Stimulated activated CD8-positive, alpha-beta memory T cell treated with anti-CD3 and anti-CD28 coated beads, Interleukin-15, amount 100 ng/mL, for 24 hours (primary cell): ENCODE measurements at regions not wholly inside any gene's neighbourhood (a gene's known extent, or its start where the extent isn't known, plus 50 kb on each side); places are given as distances from the start of the nearest gene placed in this dataset.

ENCODE experiments used
- DNase-seq: peaks from one replicate; pipeline ENCODE4 v3.0.0-alpha.2; 2020; ENCODE audit warnings: low read depth

DNA sequence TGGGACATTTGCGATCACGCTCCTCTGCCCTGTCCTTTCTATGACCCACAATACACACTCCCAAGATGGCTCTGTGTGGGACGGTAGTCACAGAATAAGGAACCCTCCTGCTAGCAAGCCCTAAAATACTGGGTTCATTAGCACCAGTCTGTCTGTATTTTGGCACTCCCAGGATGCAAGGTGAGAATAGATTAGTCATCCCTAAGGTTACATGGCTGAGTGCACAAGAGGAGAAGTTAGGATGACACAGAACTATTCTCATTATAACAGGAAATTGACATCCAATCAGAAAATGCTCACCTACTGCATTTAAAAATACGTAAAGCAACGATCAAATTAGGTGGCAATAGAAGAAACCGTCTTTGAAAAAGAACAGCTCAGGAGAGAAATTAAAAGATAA is 590.2 kb downstream of the EPHA4 start:
- DNase-seq: no peak

- DNase-seq: no peak
These were observed 586.5 kb downstream of the EPHA4 start for GRCh38 chr2:220985561-220985960.

DNA sequence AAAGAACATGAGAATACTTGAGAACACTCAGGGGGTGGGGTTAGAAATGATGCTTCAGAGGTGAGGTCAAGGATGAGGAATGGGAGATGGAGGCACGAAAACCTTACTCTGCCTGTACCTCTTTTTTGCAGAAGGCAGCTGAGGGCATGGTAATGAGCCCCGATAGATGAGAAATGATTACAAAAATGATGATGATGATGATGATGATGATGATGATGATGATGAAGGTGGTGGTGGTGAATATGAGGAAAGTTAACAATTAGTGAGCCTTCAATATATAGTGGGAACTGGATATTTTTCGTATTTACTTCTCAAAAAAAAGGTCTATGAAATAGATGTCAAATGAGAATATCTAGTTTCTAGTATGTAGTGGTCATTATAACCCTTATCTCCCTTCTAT is 584.3 kb downstream of the EPHA4 start:
- DNase-seq: no peak

DNA sequence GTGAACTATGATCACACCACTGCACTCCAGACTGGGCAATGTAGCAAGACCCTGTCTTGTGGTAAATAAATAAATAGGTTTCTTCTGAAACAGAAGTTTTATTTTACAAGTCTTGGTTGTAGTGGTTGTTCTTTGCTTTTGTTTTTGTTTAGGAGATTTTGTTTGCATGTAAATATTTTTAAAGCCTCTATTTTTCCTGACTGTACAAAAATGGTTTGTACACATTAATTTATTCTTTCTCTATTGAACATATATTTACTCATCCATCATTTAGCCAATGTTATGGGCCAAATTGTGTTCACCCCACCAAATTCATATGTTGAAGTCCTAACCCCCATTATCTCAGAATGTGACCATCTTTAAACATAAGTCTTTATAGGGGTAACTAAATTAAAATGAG is 580.1 kb downstream of the EPHA4 start:
- no peak for DNase-seq

GRCh38 chr2:220994846-220995245 is 577.3 kb downstream of the EPHA4 start:
- no peak for DNase-seq

DNA sequence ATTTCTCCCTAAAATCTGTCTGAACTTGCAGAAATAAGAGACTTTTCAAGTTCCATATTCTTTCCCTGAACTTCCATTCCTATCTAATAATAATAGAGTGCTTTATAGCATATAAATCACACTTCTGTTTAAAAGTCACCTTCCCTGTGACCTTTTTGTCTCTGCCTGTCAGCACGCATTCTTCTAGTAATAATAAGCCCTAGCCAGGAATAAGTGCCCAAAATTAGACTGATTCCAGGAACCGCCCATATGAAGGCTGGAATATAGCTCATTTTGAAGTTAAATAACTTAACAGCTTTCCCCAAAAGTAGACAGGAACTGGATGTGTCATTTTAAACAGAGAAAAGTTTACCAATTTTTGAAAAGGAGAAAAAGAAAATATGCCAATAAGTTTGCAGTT is 576.5 kb downstream of the EPHA4 start:
- no peak for DNase-seq

DNA sequence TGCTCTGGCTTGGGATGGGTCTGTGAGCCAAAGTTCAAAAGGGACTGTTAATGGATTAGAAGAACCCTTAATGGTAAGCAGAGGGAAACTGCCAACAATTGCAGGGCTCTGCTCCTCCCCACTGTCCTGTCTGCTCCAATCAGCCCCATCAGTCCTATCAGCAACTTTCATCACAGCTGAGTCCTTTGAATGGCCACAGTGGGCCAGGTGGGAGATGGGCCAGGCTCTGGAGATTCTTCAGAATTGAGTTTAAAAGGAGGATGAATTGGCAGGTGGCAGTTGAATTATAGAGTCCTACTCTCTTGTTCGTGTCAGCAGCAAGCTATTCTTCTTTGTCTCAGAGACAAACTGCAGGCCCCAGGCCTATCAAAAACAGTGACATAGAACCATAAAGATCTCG is 573.9 kb downstream of the EPHA4 start:
- DNase-seq: no peak

DNA sequence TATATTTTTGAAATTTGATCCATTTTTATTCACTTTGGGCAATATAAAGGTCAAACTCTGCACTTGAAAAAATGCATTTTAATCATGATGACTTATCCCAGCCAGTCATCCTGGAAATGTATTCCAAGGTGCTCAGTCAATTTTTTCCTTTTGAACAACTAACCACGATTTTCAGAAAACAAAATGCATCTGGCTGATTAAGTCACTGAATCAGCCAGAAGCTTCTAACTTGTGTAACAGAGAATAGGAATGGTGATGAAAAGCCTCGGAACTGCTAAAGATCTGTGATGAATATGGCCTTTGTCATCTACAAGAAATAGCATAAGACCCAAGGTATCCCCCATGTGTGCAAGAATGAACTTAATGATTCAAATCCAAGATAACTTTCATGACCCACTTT is 572.7 kb downstream of the EPHA4 start:
- DNase-seq: no peak

DNA sequence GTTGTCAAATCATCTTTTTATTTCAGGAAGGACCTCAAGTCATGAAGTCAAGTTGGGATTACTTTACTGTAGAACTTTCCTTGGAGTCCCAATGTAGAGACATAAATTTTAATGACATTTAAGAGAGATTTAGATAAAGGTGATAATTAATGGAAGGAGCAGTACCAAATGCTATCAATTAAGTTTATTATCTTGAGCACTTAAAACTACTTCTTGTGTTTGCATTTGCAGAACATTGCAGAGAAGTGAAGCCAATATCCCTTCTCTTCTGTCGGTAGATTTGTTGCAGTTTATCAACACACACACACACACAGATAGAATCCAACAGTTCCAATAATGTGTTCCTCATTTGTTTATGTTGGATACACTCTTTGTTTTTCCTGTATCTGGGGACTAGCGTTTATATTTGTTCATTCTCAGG is 570.7 kb downstream of the EPHA4 start:
- no peak for DNase-seq

DNA sequence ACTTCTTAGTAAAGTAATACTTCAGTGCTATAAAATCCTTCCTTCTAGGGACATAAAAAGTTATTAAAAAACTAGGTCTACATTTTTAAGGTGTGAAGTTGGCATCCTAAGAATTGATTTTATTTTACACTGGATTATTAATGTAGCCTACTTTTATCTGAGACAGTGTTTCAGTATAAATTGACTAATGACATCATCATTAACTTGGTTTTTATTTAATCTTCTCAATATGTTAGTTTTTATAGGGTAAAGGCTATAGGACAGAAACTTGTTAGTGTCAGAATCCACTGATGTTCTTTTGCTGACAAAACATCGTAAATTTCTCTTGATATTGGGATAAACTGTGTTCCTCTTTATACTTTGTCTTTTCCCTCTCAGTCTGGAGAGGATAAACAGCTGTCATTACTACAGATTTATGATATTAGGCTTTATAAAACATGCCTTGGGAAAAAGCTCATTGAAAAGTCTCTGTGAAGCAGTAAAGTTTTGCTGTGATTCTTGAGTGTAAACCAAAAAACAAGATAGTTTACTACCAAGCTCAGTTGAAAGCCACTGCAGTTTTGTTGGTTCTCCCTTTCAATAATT is 569.9 kb downstream of the EPHA4 start:
- no peak for DNase-seq

DNA sequence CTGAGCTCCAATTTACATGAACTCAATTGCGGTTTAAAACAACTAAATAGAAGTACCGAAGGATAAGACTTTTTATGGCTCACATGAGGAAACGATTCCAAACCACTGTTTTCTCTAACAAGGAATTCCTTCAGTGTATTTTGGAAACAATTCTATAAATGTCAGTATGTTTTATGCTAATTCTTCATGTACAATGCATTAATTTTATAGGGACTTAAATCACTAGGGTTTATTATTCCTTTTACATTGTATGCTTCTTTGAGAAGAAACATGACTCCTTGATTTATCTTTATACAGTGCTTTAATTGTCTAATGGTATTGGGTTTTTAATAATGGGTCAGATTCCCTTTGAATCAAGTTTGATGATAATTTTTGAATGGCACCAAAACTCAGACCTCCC is 566.8 kb downstream of the EPHA4 start:
- DNase-seq: no peak

GRCh38 chr2:221006084-221006483 is 566.0 kb downstream of the EPHA4 start:
- DNase-seq: no peak

DNA sequence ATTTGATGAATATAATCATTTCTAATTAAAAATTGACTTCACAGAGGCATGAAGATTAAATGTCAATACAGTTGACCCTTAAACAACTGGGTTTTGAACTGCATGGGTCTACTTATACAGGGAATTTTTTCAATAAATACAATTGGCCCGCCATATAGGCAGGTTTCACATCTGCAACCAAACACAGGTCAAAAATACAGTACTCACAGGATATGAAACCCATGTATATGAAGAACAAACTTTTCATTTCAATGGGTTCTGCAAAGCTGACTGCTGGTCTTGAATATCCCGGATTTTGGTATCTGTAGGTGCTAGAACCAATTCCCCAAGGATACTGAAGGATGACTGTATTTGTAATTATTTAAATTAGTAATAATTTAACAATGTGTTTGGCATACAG is 555.6 kb downstream of the EPHA4 start:
- DNase-seq: no peak

DNA sequence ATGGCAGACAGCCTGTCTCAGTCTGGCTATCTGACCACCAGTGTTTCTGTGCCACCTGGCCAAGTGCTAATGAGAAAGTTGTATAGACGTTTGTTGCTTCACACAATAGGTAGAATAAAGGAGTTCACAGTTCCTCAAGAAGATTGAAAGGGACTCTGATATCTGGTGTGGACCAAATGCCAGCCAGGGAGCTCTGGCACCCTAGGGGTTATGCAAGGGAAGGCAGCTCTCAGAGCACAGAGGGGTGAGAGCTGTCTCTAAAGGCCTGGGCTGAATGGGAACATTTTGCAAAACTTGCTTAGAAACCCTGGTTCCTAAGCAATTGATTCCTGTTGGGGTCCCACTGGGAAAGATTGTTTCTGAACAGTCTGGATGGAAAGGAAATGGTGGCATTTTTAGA is 553.8 kb downstream of the EPHA4 start:
- DNase-seq: no peak

DNA sequence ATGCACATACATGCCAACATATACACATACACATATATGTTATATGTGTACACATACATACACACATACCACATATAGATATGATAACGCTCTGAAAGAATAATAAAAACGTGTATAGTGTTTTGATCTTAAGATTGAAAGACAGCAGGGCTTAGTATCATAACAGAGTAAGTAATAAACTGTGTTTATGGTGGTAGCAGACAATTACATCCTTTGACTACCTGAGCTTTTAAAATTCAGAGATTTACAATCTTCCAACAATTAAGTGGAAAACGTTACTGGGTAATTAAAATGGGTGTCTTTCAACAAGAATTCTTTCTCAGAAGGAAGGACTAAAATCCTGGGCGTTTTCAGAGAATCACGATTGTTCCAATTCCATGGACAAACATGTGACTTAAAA is 552.4 kb downstream of the EPHA4 start:
- DNase-seq: no peak

DNA sequence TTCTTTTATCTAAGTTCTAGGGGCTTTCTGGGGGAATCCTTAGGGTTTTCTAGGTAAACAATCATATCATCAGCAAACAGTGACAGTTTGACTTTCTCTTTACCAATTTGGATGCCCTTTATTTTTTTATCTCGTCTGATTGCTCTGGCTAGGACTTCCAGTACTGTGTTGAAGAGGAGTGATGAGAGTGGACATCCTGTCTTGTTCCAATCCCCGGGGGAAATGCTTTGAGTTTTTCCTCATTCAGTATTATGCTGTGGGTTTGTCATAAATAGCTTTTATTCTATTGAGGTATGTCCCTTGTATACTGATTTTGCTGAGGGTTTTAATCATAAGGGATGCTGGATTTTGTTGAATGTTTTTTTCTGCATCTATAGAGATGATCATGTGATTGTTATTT is 549.5 kb downstream of the EPHA4 start:
- no peak for DNase-seq

DNA sequence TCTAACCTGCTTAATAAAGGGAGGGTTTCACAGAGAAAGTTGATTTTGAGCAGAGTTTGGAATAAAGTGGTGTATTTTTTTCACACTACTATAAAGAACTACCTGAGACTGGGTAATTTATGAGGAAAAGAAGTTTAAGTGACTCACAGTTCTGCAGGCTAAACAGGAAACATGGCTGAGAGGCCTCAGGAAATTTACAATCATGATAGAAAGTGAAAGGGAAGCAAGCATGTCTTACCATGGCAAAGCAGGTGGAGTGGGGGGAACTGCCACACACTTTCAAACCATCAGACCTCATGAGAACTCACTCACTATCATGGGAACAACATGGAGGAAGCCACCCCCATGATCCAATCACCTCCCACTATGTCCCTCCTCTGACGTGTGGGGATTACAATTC is 546.7 kb downstream of the EPHA4 start:
- no peak for DNase-seq

DNA sequence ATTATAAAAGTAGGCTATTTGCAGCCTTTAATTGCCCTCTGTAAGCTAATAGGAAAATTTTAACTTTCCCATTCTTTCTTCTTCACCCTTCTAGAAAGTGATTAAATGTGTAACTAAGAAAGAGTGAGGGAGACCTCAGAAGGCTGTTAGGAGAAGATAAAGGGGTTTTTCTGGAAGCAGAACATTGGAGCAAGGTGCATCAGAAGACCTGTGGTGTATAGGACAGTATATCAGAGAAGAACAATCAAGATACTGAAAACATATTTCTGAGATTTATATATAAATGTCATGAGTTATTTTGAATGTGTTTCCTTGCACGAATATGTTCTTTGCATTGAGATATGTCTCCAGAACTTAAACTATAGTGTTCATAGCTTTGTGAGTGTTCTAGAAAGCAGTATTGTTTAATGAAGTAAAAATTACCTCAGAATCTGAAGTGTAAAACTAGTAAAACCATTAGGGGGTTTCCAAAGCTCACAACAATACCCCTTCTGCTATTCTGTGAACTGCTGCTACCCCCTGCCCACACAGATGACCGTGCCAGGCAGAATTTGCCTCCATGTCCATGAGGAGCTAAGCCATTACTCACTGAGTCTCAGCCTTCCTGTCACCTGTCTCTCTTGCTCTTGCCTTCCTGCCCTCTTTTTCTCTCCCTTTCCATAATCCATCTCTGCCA is 537.9 kb downstream of the EPHA4 start:
- DNase-seq: no peak

GRCh38 chr2:221034973-221035372 is 537.1 kb downstream of the EPHA4 start:
- no peak for DNase-seq

DNA sequence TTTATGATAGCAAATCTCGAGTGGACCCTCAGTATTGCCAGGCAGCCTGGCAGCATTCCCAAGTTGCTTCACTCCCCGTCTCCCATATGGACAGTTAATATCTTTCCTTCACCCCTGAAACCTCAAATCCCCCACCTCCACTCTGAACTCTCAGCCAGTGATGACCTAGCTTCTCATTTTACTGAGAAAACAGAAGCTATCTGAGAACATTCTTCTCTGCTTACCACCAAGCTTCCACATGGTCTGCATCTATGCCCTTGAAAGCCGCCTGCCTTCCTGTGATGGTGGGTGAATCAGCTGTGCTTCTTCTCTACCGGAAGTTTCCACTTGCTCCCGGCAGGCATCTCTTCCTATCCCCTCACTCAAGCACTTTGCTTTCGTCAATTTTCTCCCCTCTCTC is 529.2 kb downstream of the EPHA4 start:
- no peak for DNase-seq

GRCh38 chr2:221044781-221045180 is 527.3 kb downstream of the EPHA4 start:
- no peak for DNase-seq

DNA sequence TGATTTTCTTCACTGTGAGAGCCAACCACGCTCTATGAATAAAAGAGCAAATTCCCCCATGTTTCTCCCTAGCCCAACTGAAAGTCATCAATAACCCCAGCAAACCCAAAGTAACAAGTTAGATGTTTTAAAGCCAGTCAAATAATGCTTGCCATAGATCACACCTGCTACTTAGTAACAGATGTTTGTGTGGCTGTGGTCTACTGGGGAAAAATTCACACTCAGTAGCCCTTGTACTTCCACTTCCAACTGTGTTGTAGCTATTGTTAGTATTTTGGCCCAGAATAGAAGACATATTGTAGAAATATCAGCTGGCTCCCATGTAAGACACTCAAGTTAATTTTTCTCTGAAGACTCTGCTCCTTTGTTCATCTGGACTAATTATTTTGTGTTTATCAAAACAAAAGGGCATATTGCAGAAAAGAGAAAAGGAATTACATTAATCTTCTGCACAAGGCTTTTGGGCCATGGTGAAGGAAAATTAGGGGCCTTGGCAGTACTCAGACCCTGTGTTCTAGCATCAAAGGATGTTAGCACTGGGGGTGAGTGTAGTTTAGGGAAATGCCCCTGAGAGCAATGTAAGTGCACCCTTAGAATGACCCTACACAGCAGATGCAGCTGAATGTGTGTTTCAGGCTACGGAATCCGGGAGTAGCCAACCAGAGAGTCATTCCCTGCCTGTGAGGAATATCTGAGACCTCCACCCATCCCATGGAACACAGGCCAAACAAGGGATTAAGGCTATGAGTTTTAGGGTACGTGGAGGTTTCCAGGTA is 521.9 kb downstream of the EPHA4 start:
- no peak for DNase-seq

DNA sequence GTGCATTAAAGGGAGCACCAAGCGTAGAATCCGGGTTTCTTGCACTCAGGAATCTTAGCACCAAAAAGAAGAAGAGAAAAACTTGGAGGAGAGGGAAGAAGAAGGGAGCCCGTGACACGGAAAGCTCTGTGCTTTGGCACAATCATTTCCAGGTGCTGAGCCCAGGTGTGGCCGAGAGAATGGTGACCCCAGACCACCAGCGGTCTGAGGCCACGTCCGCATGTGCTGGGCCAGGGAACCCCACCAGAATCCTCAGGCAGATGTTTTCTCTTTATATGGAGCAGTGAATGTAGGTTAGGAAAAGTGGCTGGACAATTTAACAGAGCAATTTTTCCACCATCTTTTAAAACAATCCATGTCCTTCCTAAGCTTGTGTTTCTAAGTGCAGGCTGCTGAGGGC is 520.9 kb downstream of the EPHA4 start:
- DNase-seq: no peak

DNA sequence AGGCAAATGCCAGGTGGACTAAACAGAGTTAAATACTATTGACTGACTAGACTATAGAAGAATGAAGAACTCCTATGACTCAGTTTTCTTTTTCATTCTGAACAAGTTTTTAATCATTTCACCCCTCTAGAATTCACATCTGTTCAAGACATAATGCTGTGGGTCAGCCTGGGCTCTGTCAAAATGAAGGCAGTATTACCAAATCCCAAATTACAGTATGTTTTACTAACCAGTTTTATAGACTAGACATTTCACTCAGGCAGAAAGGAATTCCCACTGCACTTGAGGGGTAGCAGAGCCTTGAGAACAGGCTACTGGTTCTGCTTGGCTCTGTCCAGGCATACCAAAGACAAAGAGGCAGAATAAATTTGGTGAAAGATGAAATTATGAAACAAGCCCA is 511.7 kb downstream of the EPHA4 start:
- DNase-seq: no peak
